RWPE2 (cell line): ENCODE measurements at regions not wholly inside any gene's neighbourhood (a gene's known extent, or its start where the extent isn't known, plus 50 kb on each side); places are given as distances from the start of the nearest gene placed in this dataset.

Experiments
- ATAC-seq: fragments of 200-7000 bp; cut with Tn5 transposase; 3 replicates; pipeline ENCODE4 v1.9.1; 2021; ENCODE audit warnings: low read depth
- DNase-seq: peaks from one replicate; pipeline ENCODE4 v3.0.0-alpha.2; 2020; ENCODE audit warnings: low spot score
- H3K27ac ChIP-seq: fragments of 450-650 bp; 2 replicates; pipeline ENCODE4 v1.5.1; 2017; ENCODE audit warnings: mild to moderate bottlenecking; ENCODE audit not compliant: poor library complexity, severe bottlenecking
- H3K27me3 ChIP-seq: fragments of 250-450 bp; sonication (Bioruptor Pico); 2 replicates; pipeline ENCODE4 v1.5.1; 2021; ENCODE audit warnings: mild to moderate bottlenecking, moderate library complexity; ENCODE audit not compliant: insufficient read depth, poor library complexity, severe bottlenecking
- H3K36me3 ChIP-seq: fragments of 250-450 bp; sonication (Bioruptor Pico); 2 replicates; pipeline ENCODE4 v1.5.1; 2020; ENCODE audit warnings: low read depth, mild to moderate bottlenecking, moderate library complexity
- H3K4me1 ChIP-seq: fragments of 250-450 bp; sonication (Bioruptor Pico); 2 replicates; pipeline ENCODE4 v1.5.1; 2021; ENCODE audit warnings: mild to moderate bottlenecking, moderate library complexity; ENCODE audit not compliant: insufficient read depth, poor library complexity, severe bottlenecking
- H3K4me3 ChIP-seq: fragments of 250-450 bp; sonication (Bioruptor Pico); 2 replicates; pipeline ENCODE4 v1.5.1; 2021; ENCODE audit warnings: mild to moderate bottlenecking, moderate library complexity; ENCODE audit not compliant: severe bottlenecking
- H3K9me3 ChIP-seq: fragments of 250-450 bp; sonication (Bioruptor Pico); 2 replicates; pipeline ENCODE4 v1.5.1; 2021; ENCODE audit warnings: mild to moderate bottlenecking, moderate library complexity; ENCODE audit not compliant: severe bottlenecking
- CTCF ChIP-seq: fragments of 450-650 bp; IDR thresholded peaks from one replicate; pipeline ENCODE4 v1.5.1; 2017; ENCODE audit warnings: mild to moderate bottlenecking, moderate library complexity; ENCODE audit not compliant: poor library complexity, severe bottlenecking

DNA sequence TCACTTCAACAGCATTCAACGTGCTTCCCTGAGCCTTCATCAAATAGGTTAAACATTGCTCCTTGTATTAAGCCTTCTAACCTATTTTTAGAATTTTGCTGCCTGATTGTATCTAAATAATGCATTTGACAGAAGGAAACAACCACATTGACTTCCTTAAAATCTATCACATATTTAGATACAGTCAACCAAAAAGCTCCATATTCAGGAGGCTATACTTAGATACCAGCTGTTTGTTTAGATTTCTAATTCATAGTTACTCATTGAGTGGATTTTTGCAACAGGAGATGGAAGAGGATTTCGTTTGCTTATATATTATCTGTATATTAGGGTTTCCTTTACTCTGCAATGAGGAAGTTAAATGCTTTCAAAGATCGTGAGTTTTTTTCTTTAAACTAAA, 241.1 kb upstream of the PPP1R2C start:
- no peak for TF ChIP-seq CTCF
- no peaks in the 10 kb centered on the region for H3K27me3 ChIP-seq
- no peak for ATAC-seq
- no peaks in the 10 kb centered on the region for H3K4me1 ChIP-seq
- H3K4me3 ChIP-seq = no peak overlapping the region
- H3K9me3 ChIP-seq = no peaks in the 10 kb centered on the region
- H3K27ac ChIP-seq = no peak overlapping the region
- DNase-seq = no peak
- H3K36me3 ChIP-seq = no peaks in the 10 kb centered on the region

- H3K4me1 ChIP-seq = no peaks in the 10 kb centered on the region
- TF ChIP-seq CTCF = no peak
- no peak overlapping the region for H3K4me3 ChIP-seq
- ATAC-seq (no peak), DNase-seq (no peak)
- H3K27ac ChIP-seq = no peak overlapping the region
- no peaks in the 10 kb centered on the region for H3K9me3 ChIP-seq
- H3K27me3 ChIP-seq = no peaks in the 10 kb centered on the region
- H3K36me3 ChIP-seq = no peaks in the 10 kb centered on the region
Measured at GRCh38 chrX:43025806-43026315, 247.9 kb upstream of the PPP1R2C start.

DNA sequence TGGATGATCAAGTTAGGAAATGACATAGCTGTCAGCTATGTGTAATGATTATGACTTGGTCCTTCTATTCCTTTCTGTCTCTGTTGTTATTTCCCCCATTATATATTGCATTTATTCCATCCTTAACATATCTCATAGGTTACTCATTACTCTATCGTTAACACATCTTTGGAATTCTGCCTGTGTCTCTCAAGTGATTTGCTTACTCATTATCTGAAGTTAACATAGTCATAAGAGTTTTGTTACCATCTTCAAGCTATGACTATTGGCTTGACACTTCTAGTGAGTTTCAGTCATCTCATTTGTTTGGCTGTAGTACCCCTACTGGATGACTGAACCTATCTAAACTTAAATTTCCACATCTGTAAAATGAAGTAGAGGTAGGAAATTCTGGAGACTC, 286.1 kb upstream of the PPP1R2C start:
- TF ChIP-seq CTCF = no peak

DNA sequence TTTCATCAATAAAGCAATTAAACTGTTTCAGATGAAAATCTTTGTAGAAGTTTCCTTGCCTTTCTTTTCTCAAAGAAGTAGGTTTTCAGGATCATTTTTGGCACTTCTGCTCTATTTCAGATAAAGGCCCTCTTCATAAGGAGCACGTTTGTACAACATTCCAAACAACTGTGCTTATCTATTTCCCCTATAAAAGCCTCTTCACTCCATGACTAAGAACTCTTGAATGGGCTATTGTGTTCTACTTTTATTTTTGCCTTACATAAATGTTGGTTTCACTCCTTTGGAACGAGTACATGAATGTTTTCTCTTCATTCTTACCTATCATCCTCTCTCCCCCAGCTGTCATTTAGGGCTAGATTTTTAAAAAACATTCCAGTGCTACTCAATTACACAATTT, 288.0 kb upstream of the PPP1R2C start:
- no peak for TF ChIP-seq CTCF
- Histone ChIP-seq H3K4me1 (no peaks in the 10 kb centered on the region), H3K27me3 (no peaks in the 10 kb centered on the region), H3K27ac (no peak overlapping the region), H3K36me3 (no peaks in the 10 kb centered on the region), H3K4me3 (no peak overlapping the region), H3K9me3 (no peaks in the 10 kb centered on the region)
- ATAC-seq (no peak), DNase-seq (no peak)

More for the DNA sequence above, 286.1 kb upstream of the PPP1R2C start:
- Histone ChIP-seq H3K27me3 (no peaks in the 10 kb centered on the region), H3K36me3 (no peaks in the 10 kb centered on the region), H3K9me3 (no peaks in the 10 kb centered on the region), H3K4me3 (no peak overlapping the region), H3K4me1 (no peaks in the 10 kb centered on the region), H3K27ac (no peak overlapping the region)
- no peak; the same call in 2 of the 3 replicates for ATAC-seq
- DNase-seq = no peak

DNA sequence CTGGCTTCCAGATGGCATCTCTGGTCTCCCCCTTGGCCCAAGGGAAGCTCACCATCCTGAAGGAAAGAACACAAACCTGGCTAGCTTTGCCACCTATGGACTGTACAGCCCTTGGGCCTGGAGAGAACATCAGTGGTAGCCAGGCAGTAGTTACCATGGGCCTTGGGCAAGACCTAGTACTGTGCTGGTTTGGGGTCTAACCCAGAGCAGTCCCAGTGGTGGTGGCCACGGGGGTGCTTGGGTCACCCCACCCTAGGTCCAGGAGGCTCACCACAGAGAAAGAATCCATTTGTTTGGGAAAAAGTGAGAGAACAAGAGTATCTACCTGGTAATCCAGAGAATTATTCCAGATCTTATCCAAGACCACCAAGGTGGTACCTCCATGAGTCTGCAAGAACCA, 290.7 kb upstream of the PPP1R2C start:
- no peaks in the 10 kb centered on the region for H3K27me3 ChIP-seq
- ATAC-seq = no peak
- no peak overlapping the region for H3K4me3 ChIP-seq

More for the DNA sequence above, 290.7 kb upstream of the PPP1R2C start:
- no peaks in the 10 kb centered on the region for H3K36me3 ChIP-seq
- H3K9me3 ChIP-seq = no peaks in the 10 kb centered on the region
- no peak overlapping the region for H3K27ac ChIP-seq
- no peak for DNase-seq
- no peaks in the 10 kb centered on the region for H3K4me1 ChIP-seq
- no peak for TF ChIP-seq CTCF
